Stimulated activated CD4-positive, alpha-beta T cell treated with anti-CD3 and anti-CD28 coated beads, TNF-alpha, amount 100 ng/mL, for 24 hours (primary cell): ENCODE measurements at regions not wholly inside any gene's neighbourhood (a gene's known extent, or its start where the extent isn't known, plus 50 kb on each side); places are given as distances from the start of the nearest gene placed in this dataset.
"Not testable (repeated sequence)": the region's sequence is repeated elsewhere in the genome, so short reads cannot be mapped to it uniquely, and the experiment has no call there.

Source experiments
- DNase-seq, 3 experiments: peaks; one replicate each; pipeline ENCODE4 v3.0.0-alpha.2; 2020; ENCODE audit warnings: low read depth in 3 of 3

DNA sequence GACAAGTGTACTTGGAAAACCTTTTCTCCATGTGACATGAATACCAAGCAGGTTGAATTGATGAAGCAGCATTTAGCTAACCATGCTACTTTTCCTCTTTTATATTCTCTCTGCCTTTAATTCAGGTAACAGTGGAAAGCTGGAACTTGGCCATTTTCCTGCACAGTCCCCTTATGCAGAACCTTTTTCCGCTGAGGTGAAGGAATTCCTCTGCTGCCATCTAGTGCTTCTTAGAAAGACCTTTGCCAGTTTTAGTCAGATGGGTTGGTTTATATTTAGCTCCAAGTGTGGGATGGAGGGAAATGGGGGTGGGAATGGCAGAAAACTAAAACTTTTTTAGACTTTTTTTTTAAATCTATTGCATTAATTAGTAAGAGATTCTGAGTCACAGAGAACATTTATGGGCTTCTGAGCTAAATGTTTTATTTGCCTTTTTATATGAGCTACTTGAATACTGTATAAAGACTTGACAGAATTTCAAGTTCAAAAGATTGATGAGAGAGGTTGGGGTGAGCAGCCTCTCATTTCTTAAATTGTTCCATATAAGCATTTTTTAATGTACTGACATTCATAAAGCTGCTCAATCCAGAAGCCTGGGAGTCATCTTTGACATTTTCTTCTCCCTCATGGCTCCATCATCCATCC is 153.9 kb upstream of the ZC3H12C start:
- no peak for DNase-seq

DNA sequence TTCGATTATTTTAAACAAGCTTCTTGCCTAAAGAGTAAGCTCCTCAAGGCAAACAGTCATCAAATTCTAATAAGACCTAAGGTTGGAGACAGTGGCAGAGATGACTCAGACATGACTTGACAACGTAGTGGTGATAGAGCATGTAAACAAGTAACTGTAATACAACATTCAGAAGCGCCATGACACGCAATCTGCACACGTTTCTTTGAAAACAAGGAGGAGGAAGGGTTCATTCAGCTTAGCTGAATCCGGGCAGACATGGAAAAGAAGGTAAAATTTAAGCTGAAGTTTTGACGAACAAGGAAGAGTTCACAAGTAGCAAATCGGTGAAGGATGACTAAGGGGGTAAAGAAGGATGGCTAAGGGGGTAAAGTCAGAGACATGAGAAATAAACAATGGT is 152.4 kb upstream of the ZC3H12C start:
- DNase-seq: no peak

DNA sequence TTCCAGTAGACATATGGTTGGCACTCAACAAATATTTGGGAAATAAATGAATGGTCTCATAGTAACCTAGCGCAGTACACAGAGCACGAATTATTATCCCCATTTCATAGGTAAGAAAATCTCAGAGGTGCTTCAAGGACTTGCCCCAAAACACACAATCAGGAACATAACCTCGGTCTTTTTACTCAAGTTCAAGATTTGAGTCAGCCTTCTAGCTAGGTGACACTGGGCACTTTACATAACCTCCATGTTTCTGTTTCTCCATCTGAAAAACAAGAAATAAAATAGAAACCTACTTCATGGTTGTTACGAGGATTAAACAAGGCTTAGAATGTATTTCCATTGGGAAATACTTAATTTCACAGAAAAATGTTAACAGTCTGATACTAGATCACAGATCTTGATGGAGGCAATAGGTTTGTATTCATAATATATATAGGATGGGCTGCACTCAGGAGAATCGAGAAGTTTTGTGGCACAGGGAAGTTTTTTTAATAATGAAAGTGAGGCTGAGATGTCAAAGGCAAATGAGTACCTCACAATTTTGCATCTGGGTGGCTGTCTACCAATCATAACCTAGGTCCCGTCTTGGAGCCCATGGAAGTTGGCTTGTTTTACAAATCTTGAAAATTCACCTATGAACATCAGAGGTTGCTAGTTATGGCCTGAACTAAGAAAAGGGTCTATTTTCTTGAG is 147.4 kb upstream of the ZC3H12C start:
- DNase-seq: no peak

DNA sequence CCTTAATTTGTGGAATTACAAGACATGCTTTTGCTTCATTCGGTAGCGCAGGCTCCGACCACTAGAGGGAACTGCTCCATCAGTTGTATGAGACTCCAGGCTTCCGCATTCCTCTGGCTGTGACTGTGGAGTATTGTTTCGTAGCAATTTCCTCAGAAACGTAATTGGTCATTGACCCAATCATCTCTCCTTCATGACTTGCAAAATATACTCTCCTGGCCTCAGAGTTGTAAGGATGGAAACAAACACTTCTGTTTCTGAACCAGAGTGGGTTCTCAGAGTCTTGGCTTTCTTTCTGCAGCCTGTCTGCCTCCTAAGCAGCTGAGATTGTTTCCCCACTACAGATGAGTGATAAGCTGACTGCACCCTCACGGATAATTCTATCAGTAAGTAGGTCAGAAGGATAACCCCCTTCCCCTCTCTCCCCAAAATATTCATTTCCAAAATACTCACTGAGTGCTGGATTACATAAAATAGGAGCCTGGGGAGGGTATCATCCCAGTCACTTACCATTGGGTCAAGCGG is 146.8 kb upstream of the ZC3H12C start:
- peak; percentile 5 to 60 (median 15) for DNase-seq

DNA sequence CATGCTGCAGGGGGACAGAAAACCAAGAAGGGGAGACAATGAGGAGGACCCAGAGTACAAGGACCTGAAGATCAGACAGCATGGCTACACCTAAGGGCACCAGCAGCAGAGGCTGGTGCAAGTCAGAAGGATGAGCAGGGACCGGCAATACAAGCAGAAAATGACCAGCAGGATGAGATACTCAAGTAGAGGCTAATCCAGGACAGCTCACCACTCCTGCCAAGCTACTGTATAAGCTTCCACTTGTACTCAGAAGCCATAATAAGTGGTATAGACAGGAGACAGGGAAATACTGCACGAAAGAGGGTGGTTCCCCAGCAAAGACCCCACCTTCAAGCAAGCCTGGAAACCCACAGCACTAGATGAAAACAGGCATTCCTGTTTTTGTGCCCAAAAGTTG is 138.7 kb upstream of the ZC3H12C start:
- DNase-seq: no peak

DNA sequence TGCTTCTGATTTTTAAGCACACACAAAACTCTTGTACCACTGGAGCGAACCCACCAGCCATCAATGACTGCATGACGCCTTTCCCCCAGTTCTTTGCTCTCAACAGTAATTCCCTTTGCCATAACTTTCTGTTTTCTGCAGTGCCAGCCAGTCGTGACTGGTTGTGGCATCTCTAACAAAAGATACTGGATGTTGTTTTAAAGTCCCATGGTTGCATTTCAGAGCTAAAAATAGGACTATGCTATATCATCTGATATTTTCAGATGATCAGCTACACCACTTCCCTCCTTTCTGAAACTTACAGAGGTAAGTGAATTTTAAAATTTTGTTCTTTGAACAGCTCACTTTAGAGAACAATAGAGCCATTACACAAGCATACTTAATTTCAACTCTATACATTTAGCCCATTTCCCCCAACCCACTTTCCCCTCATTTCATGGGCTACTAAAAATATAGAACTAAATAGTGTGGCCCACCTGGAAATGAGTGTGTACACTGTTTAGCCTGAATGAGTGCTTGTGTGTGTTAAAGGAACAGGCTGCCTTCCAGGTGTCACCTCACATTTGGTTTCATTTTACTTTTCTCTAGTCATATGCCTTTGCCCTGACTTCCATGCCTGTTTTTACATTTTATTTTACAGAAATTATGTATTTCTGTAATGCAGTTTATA is 136.9 kb upstream of the ZC3H12C start:
- DNase-seq: no peak

DNA sequence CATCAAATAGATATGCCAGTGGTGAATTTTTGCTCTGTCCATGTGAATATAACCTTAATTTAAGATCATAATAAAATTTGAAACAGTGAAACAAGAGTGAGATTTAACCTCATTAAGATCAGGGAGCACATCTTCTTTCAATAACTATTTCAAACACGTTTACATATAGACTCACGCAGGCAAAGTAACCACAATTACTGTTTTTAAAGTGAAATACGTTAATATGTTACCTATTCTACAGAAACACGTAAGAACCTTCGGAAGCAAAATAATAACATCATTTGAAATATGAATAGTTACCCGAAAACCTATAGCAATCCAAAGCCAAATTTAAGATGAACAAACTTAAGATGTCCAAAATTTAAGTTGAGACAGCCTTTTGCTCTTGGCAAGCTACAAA is 136.2 kb upstream of the ZC3H12C start:
- DNase-seq: no peak

DNA sequence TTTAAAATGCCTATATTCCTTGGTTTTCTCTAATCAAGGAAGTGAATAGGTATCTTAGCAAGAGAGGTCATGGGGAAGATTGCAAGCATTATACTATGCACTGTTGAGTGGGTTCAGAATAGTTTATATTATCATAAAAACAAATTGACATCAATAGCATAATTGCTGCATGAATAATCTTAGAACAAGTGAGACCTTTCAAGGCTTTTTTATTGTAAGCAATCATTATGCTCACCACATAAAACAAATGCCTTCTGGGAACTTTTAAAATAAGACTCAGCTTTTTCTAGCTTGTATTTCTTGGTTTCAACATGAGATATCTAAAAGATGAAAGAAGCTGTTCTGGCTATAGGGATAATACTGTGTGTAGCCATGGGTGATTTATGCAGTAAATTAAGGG is 135.6 kb upstream of the ZC3H12C start:
- no peak for DNase-seq

DNA sequence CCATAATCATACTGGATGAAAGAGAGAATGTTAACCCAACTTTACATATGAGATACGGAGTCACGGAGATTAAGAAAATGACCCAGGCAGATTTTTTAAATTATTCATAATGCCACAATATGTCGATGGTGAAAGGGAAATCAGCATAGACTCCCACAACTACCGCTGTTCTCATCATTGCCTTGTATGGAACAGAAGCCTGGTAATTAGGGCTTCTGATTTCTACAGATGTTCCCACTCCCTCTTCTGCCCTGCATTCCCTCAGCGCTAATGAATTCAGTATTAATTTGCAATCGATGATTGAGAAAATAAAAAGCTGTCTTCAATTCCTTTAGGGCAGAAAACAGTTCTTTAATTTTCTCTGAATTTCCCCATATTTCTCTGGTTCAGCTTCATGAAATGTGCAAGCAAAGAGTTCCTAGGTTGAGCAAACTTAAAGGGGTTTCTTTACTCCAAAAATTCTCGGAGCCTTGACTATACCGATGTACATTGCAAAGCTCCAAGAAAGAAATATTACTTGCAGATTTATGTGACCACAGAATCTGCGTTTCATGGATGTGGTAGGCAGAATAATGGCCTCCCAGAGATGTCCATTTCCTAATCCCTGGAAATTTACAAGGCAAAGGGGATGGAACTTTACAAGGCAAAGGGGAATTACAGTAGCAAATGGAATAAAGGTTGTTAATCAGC is 134.9 kb upstream of the ZC3H12C start:
- DNase-seq: no peak

DNA sequence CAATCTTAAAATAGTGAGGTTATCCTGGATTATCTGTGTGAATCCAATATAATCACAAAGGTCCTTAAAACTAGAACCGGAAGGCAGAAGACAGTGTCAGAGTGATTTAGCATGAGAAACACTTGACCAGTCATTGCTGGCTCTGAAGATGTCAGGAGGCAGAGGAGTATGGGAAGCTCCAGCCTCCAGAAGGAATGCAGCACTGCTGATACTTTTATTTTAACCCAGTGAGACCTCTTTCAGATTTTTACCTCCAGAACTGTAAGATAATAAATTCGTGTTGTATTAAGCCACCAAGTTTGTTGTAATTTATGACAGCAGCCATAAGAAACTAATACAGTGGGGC is 134.4 kb upstream of the ZC3H12C start:
- no peak for DNase-seq

DNA sequence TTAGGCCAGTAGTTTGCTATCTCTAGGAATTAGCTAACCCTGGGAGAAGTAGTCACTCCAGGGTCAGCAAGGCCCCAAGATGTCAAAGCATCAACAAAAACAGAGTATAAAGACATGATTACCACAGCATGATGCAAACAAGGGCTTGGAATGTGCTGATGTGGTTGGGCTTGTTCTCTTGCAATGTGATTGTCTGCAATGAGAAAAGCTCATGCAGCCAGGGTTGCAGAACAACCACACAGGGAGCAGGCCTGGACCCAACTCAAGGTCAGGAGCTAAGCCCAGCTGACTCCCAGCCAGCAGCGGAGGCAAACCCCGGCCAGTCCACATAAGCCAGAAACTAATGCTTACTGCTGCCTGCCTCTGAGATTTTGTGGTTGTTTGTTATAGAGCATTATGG is 132.4 kb upstream of the ZC3H12C start:
- DNase-seq: no peak

DNA sequence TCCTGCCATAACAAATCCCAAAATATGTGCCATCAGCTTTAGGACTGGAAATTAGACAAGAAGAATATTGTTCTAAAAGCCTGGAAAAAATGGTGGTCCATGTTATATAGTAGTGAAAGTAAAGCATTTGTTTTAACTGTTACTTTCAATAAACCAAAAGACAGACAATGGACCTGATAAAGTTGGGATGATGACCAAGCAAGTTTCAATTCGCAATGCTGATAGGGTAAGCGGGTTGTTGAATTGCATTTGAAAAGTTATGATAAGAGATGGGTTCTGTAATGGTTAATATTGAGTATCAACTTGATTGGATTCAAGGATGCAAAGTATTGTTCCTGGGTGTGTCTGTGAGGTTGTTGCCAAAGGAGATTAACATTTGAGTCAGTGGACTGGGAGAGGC is 131.9 kb upstream of the ZC3H12C start:
- no peak for DNase-seq

DNA sequence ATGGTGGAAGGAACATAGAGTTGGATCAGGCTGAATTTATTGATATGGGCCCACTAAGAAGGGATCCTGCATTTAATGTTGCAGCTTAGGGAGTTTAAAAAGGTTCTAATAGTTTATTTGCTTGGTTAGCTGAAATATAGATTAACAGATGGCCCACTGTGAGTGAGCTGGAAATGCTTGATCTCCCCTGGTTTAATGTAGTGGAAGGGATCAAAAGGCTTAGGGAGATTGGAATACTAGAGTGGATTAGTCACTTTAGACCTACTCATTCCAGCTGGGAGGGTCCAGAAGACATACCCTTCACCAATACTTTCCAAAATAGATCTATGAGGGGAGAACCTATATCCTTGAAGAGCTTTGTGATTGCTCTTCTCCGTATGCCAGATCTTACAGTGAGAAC is 130.1 kb upstream of the ZC3H12C start:
- DNase-seq: no peak

DNA sequence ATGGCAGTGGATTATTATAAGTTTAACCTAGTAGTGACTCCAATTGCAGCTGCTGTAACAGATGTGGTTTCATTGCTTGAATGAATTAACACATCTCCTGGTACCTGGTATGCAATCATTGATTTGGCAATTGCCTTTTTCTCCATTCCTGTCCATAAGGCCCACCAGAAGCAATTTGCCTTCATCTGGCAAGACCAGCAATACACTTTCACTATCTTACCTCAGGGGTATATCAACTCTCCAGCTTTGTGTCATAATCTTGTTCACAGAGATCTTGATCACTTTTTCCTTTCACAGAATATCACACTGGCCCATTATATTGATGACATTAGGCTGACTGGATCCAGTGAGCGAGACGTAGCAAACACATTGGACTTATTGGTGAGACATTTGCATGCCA is 128.7 kb upstream of the ZC3H12C start:
- no peak for DNase-seq

DNA sequence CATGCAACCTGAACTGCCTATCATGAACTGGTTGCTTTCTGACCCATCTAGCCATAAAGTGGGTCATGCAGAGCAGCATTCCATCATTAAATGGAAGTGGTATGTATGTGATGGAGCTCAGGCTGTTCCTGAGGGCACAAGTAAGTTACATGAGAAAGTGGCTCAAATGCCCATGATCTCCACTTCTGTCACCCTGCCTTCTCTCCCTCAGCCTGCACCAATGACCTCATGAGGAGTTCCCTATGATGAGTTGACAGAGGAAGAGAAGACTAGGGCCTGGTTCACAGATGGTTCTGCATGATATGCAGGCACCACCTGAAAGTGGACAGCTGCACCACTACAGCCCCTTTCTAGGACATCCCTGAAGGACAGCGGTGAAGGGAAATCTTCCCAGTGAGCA is 127.7 kb upstream of the ZC3H12C start:
- not testable (repeated sequence) for DNase-seq

DNA sequence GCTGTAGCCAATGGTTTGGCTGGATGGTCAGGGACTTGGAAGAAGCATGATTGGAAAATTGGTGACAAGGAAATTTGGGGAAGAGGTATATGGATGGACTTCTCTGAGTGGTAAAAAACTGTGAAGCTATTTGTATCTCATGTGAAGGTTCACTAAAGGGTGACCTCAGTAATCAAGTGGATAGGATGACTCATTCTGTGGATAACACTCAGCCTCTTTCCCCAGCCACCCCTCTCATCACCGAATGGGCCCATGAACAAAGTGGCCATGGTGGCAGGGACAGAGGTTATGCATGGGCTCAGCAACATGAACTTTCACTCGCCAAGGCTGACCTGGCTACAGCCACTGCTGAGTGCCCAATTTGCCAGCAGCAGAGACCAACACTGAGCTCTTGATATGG is 127.3 kb upstream of the ZC3H12C start:
- DNase-seq: not testable (repeated sequence)

DNA sequence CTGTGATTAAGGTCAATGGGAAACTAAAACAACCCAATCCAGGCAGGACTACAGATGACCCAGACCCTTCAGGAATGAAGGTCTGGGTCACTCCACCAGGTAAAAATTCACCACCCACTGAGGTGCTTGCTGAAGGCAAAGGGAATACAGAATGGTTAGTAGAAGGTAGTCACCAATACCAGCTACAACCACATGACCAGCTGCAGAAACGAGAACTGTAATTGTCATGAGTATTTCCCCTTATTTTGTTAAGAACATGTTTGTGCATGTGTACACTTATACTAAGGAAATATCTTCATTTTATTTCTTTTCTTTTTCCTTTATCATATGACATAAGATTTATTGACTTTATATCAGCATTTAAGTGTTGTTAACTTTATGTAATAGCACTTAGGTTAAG is 126.1 kb upstream of the ZC3H12C start:
- DNase-seq: not testable (repeated sequence)

DNA sequence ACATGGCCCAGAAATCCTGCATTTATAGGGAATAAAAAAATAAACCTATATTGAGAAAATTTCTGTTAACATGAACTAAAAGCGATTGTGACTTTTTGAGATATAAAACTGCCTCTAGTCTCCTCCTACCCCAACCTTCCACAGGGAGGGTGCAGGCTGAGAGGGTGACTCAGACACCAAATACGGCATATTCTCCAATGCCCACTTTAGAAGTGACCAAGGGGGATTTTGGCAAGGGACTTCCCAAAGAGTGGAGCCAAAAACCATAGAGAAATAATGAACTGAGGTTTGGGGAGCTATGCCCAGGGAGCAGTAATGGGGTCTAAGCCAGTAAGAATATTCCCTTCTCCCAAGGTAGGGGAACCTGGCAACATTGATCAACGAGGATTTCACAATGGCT is 124.9 kb upstream of the ZC3H12C start:
- DNase-seq: no peak

DNA sequence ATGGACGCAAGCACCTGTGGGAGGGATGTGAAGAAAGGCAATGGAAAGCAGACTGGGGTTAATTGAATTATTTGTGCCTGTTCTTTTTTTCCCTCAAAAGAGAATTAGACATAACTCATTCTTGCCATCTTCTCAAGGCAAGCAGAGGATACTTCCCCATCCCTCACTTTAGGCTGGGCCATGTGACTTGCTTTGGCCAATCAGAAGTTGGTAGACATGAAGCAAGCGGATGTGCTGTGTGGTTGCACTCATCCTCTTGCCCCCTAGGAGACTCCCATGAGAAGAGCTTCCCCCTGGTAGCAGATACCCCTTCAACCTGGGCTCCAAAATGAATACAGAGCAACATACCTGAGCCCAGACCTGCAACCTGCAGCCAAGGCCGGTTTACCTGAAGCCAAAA is 124.4 kb upstream of the ZC3H12C start:
- DNase-seq: no peak

DNA sequence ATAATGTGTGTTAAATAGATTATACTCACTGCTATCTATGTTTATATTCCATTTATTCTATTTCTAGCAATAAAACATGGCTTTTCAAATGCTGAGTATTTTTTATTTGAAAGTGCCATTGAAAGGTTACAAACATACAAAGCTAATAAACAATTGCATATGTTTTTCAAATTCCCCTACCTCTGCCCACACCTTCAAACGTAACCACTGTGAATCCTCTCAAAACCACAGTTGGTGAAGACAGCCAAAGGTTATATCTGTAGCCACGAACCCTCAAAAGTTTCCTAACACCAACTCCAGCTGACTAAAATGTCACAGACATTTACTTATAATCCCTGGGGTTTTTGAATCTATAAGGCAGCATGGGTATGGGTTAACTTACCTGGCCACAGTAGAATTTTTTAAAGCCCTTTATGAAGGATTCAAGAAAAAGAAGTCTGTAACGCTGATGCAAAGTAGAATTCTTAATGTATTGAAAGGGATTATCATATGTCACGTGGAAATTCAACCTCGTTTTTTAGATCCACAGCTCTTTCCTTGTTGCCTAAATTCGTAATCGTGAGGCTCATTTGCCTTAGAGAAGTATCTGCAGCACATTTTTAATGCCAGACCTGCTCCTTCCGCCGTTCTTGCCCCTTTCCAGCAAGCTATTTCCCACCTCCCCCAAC is 122.5 kb upstream of the ZC3H12C start:
- DNase-seq: no peak

DNA sequence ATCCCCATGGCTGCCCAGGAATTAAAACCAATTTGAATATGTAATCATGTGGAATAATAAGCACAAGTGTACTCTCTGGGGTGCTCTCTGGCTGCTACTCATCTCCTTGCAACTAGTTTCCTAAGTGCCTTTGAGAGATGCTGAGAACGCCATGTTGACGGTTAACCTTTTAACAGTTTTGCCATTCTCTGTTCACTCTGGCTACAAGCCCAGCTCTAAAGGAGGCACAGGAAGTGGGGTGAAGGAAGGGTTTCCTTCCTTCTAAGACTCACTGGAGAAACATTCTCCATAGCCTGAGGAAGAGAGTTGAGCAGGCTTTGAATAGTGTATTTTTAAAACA is 122.0 kb upstream of the ZC3H12C start:
- no peak for DNase-seq

DNA sequence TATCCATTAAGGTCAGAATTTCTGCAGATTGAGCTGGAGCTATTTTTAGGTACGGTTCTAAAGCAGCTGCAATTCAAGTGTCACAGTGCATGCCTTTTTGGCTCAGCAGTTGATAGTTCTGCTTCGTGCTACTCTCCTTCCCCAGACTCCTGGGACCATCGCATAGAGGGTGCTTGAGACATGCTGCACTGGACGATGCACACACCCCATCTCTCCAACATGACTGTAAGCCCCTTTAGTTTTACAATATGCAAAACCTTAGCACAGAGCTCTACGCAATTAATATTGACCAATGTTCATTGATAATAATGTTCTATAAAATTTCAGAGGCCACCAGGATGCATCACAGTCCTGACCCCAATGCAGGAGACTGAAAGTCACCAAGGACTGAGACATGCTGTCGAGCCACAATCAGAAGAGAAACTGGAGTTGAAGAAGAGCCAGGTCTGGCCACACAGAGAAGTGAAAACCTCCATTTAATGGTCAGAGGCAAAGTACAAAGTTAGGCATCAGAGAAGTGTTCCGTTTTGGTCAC is 120.9 kb upstream of the ZC3H12C start:
- no peak for DNase-seq
